Type B pancreatic cell (in vitro differentiated cells): ENCODE measurements at regions not wholly inside any gene's neighbourhood (a gene's known extent, or its start where the extent isn't known, plus 50 kb on each side); places are given as distances from the start of the nearest gene placed in this dataset.

ENCODE experiments used
- DNase-seq: peaks from one replicate; pipeline ENCODE4 v3.0.0; 2021; ENCODE audit warnings: mixed read lengths; ENCODE audit not compliant: unreplicated experiment; ENCODE audit errors: extremely low spot score
- H3K27ac Mint-ChIP-seq: 2 replicates; pipeline ENCODE4 v1.8.0; 2021; ENCODE audit warnings: mild to moderate bottlenecking, mixed read lengths
- H3K27me3 Mint-ChIP-seq: 2 replicates; pipeline ENCODE4 v1.8.0; 2021; ENCODE audit warnings: mixed read lengths
- H3K36me3 Mint-ChIP-seq: 2 replicates; pipeline ENCODE4 v1.8.0; 2021; ENCODE audit warnings: mixed read lengths
- H3K4me1 Mint-ChIP-seq: one replicate; pipeline ENCODE4 v1.8.0; 2021; ENCODE audit warnings: mixed read lengths; ENCODE audit not compliant: unreplicated experiment
- H3K4me3 Mint-ChIP-seq: 2 replicates; pipeline ENCODE4 v1.8.0; 2021; ENCODE audit warnings: mild to moderate bottlenecking, mixed read lengths
- H3K9me3 Mint-ChIP-seq: 2 replicates; pipeline ENCODE4 v1.8.0; 2021; ENCODE audit warnings: mixed read lengths
- CTCF ChIP-seq: fragments of 200-600 bp; sonication (generic); conservative IDR thresholded peaks from 2 replicates; pipeline ENCODE4 v1.5.0; 2021; ENCODE audit warnings: antibody characterized with exemption, mild to moderate bottlenecking

GRCh38 chr6:77074037-77074713 is 389.1 kb downstream of the HTR1B start:
- no peak overlapping the region for H3K27ac Mint-ChIP-seq
- no peaks in the 10 kb centered on the region for H3K9me3 Mint-ChIP-seq
- H3K36me3 Mint-ChIP-seq, result no peaks in the 10 kb centered on the region
- no peak overlapping the region for H3K4me3 Mint-ChIP-seq
- TF ChIP-seq CTCF, result no peak
- peaks cover 2% of the 10 kb centered on the region for H3K27me3 Mint-ChIP-seq
- no peak for DNase-seq
- peaks cover 7% of the 10 kb centered on the region for H3K4me1 Mint-ChIP-seq

GRCh38 chr6:77073410-77073760 is 389.9 kb downstream of the HTR1B start:
- no peak overlapping the region for H3K27ac Mint-ChIP-seq
- no peak for DNase-seq
- no peaks in the 10 kb centered on the region for H3K36me3 Mint-ChIP-seq
- no peak for TF ChIP-seq CTCF
- no peaks in the 10 kb centered on the region for H3K9me3 Mint-ChIP-seq
- H3K4me1 Mint-ChIP-seq, result peaks cover 7% of the 10 kb centered on the region
- peaks cover 2% of the 10 kb centered on the region for H3K27me3 Mint-ChIP-seq
- no peak overlapping the region for H3K4me3 Mint-ChIP-seq

GRCh38 chr6:77072694-77073409 is 390.4 kb downstream of the HTR1B start:
- Mint-ChIP-seq H3K36me3 (no peaks in the 10 kb centered on the region), H3K27me3 (peaks cover 2% of the 10 kb centered on the region), H3K4me3 (no peak overlapping the region), H3K9me3 (no peaks in the 10 kb centered on the region), H3K27ac (no peak overlapping the region), H3K4me1 (peaks cover 7% of the 10 kb centered on the region)
- DNase-seq, result no peak
- TF ChIP-seq CTCF, result no peak

- no peak for DNase-seq
- TF ChIP-seq CTCF, result no peak
- no peaks in the 10 kb centered on the region for H3K36me3 Mint-ChIP-seq
- H3K27ac Mint-ChIP-seq, result no peak overlapping the region
- no peak overlapping the region for H3K4me3 Mint-ChIP-seq
- H3K4me1 Mint-ChIP-seq, result no peaks in the 10 kb centered on the region
- H3K27me3 Mint-ChIP-seq, result no peaks in the 10 kb centered on the region
- peaks cover 6% of the 10 kb centered on the region for H3K9me3 Mint-ChIP-seq
These were observed 399.8 kb downstream of the HTR1B start for GRCh38 chr6:77063494-77063893.

- Mint-ChIP-seq H3K27me3 (no peaks in the 10 kb centered on the region), H3K27ac (no peak overlapping the region), H3K4me1 (no peaks in the 10 kb centered on the region), H3K36me3 (no peaks in the 10 kb centered on the region), H3K9me3 (no peaks in the 10 kb centered on the region), H3K4me3 (no peak overlapping the region)
- no peak for TF ChIP-seq CTCF
- no peak for DNase-seq
These were observed 407.6 kb downstream of the HTR1B start for GRCh38 chr6:77055711-77056110.
